GM18870 (cell line): ENCODE measurements at regions not wholly inside any gene's neighbourhood (a gene's known extent, or its start where the extent isn't known, plus 50 kb on each side); places are given as distances from the start of the nearest gene placed in this dataset.
"Not testable (repeated sequence)": the region's sequence is repeated elsewhere in the genome, so short reads cannot be mapped to it uniquely, and the experiment has no call there.

Experiments
- ATAC-seq: cut with Tn5 transposase; IDR thresholded peaks from one replicate; pipeline ENCODE4 v1.9.1; 2021; ENCODE audit warnings: moderate library complexity; ENCODE audit not compliant: unreplicated experiment

DNA sequence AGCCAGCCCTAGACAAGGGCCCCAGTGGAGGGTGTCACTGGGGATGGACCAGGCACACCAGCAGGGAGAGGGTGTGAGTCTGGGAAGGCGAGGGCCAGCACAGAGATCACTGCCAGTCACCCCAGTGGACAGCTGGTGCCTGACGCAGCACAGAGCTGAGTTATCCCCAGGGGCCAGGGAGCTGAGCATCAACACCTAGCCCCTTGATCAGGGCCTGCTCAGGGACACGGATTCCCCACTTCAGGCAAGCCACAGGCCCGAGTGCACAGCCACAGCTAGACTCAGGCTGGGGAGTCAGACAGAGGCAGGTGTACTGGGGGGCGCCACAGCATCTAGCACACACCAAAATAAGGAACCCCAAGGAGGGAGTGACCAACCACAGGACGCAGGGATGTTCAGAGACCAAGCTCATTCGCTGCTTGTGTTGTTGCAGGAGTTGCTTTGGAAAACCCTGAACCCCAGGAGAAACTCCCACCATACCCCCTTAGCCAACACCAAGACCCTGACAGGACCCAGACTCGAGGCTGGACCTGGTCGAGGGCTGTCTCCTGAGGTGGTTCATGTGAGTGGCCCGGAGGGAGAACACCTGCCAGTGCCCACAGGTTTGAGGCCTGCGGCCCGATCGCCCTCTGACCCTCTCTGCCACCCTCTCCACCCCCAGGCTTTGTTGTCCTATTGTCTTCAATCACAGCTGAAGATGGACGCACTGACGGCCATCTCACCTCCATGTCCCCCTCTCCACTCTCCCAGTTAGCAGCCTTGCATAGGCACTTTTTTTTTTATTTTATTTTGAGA, 146.8 kb downstream of the TPRA1 start:
- no peak for ATAC-seq

DNA sequence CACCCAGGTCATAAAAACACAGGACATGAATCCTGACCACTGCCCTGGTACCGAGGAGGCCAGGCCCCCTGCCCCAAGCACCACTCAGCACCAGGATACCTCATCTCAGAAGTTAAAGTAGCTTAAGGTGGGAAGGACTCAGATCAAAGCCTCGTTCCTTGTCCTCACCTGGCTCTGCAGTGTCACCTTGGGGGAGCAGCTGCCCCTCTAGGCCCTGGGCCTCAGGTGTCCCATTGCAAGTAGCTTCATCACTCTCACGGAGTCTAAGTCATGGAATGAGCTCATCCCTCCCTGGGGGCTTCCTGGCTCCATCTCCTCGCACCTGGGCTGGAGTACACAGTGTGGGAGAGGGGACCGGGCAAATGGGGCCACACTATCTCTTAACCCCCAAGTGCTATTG, 148.0 kb downstream of the TPRA1 start:
- ATAC-seq: no peak

- ATAC-seq: no peak
Measured at GRCh38 chr3:127441764-127442163, 148.8 kb downstream of the TPRA1 start.

DNA sequence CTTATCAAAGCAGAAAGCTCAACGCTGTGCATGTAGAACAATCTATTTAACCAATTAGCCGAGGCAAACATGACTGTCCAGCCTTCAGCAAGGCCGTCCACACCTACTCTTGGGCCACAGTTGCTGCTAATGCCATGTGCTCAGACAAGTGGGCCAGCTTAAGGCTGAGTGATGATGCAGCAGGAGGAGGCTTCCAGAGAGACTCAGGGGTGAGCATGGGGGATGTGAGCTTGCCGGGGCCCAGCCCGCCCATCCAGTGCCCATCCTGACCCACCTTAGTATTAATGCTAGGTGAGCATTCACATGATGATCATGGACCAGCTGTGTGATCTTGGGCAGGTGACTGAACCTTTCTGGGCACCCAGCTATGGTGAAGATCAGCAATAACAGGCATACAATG, 150.1 kb downstream of the TPRA1 start:
- ATAC-seq: no peak

- ATAC-seq: no peak
Measured at GRCh38 chr3:127439621-127440020, 150.9 kb downstream of the TPRA1 start.

DNA sequence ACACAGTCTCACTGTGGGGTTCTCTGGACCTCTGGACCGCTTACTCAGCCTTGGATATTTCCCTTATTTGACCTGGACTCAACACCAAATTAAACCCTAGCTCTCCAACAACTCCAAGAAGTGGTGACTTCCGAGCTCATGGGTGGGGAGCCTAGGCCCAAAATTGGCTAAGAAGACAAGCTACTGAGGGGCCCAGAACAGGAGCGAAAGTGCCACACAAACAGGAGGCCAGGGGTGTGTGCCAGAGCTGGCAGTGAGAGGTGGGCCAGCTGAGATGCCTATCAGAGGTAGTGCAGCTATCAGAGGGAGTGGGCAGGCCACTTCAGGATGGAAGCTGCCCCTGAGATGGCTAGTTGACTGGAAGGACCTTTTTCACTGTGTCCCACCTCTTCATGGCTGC, 151.1 kb upstream of the PRR20G start:
- no peak for ATAC-seq

DNA sequence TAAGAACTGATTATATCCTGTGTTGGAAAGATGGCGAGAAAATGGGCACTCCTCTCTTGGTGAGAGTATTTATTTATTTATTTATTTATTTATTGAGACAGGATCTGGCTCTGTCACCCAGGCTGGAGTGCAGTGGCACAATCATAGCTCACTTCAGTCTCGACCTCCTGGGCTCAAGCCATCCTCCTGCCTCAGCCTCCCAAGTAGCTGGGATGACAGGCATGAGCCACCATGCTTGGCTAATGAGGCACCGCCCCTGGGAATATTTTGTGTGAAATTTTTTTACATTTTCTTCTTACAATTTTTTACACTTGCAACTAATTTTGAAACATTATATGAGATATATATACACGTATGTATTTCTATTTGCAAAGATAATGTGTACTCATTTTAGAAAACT, 150.5 kb upstream of the PRR20G start:
- ATAC-seq: no peak

DNA sequence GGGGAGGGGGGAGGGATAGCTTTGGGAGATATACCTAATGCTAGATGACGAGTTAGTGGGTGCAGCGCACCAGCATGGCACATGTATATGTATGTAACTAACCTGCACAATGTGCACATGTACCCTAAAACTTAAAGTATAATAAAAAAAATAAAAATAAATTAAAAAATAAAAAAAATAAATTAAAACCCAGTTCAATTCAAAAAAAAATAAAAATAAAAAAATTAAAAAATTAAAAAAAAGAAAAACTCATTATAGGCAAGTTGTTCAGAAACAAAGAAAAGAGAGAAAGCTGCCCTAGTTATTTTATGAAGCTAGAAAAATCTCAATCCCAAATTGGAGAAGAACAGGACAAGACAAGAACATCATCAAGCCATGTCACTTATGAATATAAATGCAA, 147.5 kb upstream of the PRR20G start:
- not testable (repeated sequence) for ATAC-seq

DNA sequence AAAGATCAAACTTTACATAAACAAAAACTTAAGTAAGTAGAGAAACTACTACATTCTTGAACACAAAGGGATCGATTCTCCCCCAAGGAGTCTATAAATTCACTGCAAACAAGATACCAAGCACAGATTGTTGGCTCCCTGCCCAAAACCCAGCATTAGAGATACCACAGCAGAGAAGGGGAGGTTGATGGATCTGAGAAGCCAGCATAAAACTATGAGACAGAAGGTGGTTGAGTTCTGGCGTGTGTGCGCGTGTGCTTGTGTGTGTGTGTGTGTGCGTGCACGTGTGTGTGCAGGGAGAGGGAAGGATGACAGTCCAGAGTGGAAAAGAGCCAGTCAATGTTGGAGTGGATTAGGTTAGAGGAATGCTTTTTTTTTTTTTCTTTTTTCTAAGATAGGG, 143.2 kb upstream of the PRR20G start:
- no peak for ATAC-seq

- ATAC-seq: no peak
Measured at GRCh38 chr3:127428344-127428997, 140.6 kb upstream of the PRR20G start.

DNA sequence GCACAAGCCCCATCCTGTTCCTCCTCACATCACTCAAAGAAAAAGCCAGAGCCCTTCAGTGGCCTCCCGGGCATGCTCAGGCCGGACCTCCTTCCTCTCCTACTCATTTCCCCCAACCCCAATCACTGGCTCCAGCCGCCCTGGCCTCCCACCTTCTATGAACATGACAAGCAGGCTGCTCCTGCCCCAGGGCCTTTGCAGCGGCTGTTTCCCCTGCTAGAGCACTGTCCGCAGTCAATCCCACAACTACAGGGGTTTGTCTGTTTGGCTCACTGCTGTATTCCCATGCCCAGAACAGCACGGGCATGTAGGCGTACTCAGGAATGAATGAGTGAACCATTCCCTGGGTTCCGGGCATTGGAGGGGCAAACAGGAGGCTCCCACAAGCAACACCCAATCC, 139.8 kb upstream of the PRR20G start:
- no peak for ATAC-seq

DNA sequence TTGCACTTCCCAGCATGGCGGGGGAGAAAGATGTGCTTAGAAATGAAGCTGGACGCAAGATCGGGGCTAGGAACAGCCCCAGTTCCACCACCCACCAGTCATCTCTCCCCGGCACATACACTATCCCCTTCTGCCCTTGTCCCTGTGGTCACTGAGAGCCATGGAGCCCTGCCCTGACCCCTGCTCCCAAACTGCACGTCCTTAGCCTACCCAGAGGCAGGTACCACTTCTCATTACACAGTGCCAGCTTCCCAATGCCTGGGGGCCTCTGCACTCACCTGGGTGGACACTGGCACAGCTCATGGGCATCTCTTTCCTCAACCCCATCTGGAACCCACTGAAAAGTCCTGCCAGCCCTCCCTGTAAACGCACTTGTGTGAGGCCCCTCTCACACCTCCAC, 139.3 kb upstream of the PRR20G start:
- no peak for ATAC-seq

DNA sequence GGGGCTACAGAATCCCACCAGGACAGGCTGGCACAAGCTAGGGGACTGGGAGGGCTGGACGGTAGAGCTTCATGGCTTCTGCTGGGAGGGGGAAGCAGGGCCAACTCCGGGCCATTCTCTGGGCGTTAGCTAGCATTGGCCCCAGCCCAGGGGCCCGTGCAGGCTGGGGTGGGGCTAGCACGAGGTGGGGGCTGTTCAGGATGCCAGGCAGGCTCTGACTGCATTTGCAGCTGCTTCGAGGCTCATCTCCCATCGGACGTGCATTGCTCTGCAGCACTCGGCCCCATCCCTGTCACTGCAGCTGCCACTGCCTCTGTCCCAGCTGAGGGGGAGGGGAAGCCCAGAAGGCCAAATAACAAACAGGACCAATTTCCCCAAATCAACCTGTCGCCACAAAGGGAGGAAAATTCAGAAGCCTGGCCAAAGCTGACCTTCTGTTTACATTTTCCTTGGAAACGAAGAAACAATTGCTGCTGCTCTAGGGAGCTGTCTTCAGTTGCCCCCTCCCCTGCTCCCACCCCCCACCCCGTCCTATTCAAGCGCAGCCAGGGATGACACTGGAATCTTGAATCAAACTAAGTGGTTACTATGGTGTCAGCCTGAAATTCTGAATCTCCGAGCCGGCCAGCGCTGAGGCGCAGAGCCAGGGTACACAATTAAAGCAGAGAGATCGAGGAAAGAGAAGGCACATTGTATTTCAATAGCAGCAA, 138.8 kb upstream of the PRR20G start:
- no peak for ATAC-seq

- no peak for ATAC-seq
Measured at GRCh38 chr3:127425505-127426443, 137.9 kb upstream of the PRR20G start.

GRCh38 chr3:127424766-127425504, 137.1 kb upstream of the PRR20G start:
- ATAC-seq: no peak

GRCh38 chr3:127423856-127424765, 136.3 kb upstream of the PRR20G start:
- no peak for ATAC-seq

GRCh38 chr3:127422663-127423375, 135.0 kb upstream of the PRR20G start:
- no peak for ATAC-seq

GRCh38 chr3:127421943-127422662, 134.3 kb upstream of the PRR20G start:
- ATAC-seq: no peak
